Small intestine (tissue), 7 donors: ENCODE measurements at regions not wholly inside any gene's neighbourhood (a gene's known extent, or its start where the extent isn't known, plus 50 kb on each side); places are given as distances from the start of the nearest gene placed in this dataset.
"Not testable (repeated sequence)": the region's sequence is repeated elsewhere in the genome, so short reads cannot be mapped to it uniquely, and the experiment has no call there.

Experiments
- DNase-seq, 2 donors: peaks; one replicate each; pipeline versions ENCODE4 v3.0.0 to v3.0.0-alpha.2; 2013
- FAIRE-seq: peaks from 2 replicates; lab custom pipeline; 2012; peaks lifted over from hg19 to GRCh38; lab: Jason Lieb, UNC
- H3K27ac ChIP-seq, 3 donors: one replicate each; pipeline ENCODE4 v1.5.1; 2013; ENCODE audit warnings: low read length in 2 of 3, mild to moderate bottlenecking in 2 of 3, control low read depth in 1 of 3, inconsistent platforms in 1 of 3, low read depth in 1 of 3, moderate library complexity in 1 of 3
- H3K27me3 ChIP-seq, 3 donors: one replicate each; pipeline ENCODE4 v1.6.1; 2013; ENCODE audit warnings: low read length in 3 of 3, inconsistent platforms in 1 of 3; ENCODE audit not compliant: control insufficient read depth in 3 of 3, insufficient read depth in 3 of 3
- H3K36me3 ChIP-seq, 3 donors: one replicate each; pipeline ENCODE4 v1.6.1; 2013; ENCODE audit warnings: low read length in 3 of 3, inconsistent platforms in 1 of 3, low read depth in 1 of 3, mild to moderate bottlenecking in 1 of 3, moderate library complexity in 1 of 3; ENCODE audit not compliant: control insufficient read depth in 3 of 3, insufficient read depth in 2 of 3
- H3K4me1 ChIP-seq, 3 donors: one replicate each; pipeline ENCODE4 v1.6.1; 2013; ENCODE audit warnings: low read length in 2 of 3, inconsistent platforms in 1 of 3, low read depth in 1 of 3, mild to moderate bottlenecking in 1 of 3, moderate library complexity in 1 of 3; ENCODE audit not compliant: control insufficient read depth in 3 of 3, insufficient read depth in 2 of 3
- H3K4me3 ChIP-seq, 3 donors: one replicate each; pipeline ENCODE4 v1.5.1; 2013; ENCODE audit warnings: low read length in 3 of 3, control low read depth in 1 of 3, inconsistent platforms in 1 of 3, low read depth in 1 of 3, mild to moderate bottlenecking in 1 of 3, moderate library complexity in 1 of 3
- H3K9me3 ChIP-seq, 2 donors: one replicate each; pipeline ENCODE4 v1.6.1; 2013; ENCODE audit warnings: low read depth in 1 of 2, low read length in 1 of 2; ENCODE audit not compliant: control insufficient read depth in 2 of 2, insufficient read depth in 1 of 2
- WGBS, 3 donors: extraction: QIAGEN DNeasy Blood & Tissue Kit; methylation state at CpG; one replicate each; pipeline ENCODE4 v1.1.7; 2013; 5-methylcytosine and 5-hydroxymethylcytosine counted together
- donor health status: healthy with polysubstance abuse.
- donor health status: control.
- donor health status: control.
- donor health status: Bipolar disorder and iron deficiency.
- donor health status: healthy.

DNA sequence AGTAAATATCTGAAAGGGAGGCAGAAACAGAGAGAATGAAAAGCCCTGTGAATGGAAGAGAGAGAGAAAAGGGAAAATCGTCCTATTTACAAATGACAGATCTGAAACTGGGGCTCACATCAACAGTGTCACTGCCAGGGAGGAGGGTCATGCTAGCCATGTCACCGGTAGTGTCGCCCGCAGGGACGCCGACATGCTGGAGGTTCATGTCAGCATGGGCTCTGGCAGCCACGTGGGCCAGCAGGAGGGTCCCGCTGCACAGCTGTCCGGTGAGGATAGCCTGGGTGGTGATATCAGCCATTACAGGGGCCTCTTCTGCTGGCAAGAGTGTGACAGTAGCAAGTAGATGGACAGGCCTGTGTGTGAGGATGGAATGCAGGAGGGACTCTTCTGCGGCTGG lies 738.6 kb upstream of the DEFB115 start:
- H3K27me3 ChIP-seq, H3K9me3 ChIP-seq, H3K36me3 ChIP-seq, DNase-seq, H3K4me3 ChIP-seq, H3K4me1 ChIP-seq, FAIRE-seq, H3K27ac ChIP-seq: not testable (repeated sequence)
- WGBS, 3 donors: 81 to 90% (median 87%) methylated on average over 10 of the region's 10 CpGs

DNA sequence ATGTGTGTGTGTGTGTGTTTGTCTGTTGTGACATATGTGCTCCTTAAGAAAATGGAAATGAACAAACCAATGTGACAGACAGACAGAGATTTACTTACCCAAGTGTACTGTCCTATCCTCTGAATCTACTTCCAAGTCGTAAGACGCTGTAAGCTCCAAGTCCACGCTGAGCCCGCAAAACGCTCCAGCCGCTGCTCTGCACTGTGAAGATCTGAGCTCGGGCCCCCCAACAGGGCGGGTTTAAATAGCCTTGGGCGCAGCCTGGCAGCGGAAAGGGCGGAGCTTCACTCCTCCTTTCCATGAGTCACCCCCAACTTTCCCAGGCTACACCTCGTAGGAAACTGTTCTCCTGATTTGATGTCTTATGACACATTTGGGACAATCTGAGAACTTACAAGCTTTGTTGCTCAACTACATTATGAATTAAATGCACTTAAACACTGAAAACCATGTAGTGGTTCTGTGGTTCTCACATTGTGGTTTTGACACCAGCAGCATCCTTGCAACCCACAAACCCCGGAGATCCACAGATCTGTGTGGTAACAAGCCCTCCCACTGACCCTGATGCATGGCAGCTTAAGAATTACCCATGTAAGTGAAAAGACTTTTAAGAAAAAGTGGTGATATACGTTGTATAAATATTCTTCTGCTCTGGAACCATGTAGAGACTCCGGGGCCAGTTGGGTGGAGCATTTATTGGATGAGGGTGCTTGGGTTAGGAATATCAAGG lies 735.6 kb upstream of the DEFB115 start:
- H3K9me3 ChIP-seq, H3K27me3 ChIP-seq, DNase-seq, H3K4me1 ChIP-seq, H3K4me3 ChIP-seq, H3K36me3 ChIP-seq, FAIRE-seq, H3K27ac ChIP-seq: not testable (repeated sequence)
- WGBS, 3 donors: 84 to 89% (median 88%) methylated on average over 15 of the region's 15 CpGs

DNA sequence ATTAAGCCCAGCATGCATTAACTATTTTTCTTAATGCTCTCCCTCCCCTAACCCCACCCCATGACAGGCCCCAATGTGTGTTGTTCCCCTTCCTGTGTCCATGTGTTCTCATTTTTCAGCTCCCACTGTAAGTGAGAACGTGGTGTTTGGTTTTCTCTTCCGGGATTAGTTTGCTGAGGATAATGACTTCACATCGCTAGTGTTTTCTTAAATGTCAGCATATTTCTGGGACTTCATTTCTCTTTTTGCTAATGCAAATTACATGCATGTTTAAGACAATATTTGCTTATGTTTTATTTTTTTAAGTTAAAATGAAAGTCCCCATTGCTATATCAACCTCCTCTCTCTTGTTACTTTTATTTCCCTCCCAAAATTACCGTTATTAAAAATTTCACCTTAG lies 733.3 kb upstream of the DEFB115 start:
- not testable (repeated sequence) for FAIRE-seq, H3K4me3 ChIP-seq, H3K36me3 ChIP-seq, H3K27ac ChIP-seq, DNase-seq, H3K27me3 ChIP-seq, H3K4me1 ChIP-seq, H3K9me3 ChIP-seq
- 75 to 85% (median 85%) methylated on average over 4 of the region's 4 CpGs for WGBS, 3 donors

DNA sequence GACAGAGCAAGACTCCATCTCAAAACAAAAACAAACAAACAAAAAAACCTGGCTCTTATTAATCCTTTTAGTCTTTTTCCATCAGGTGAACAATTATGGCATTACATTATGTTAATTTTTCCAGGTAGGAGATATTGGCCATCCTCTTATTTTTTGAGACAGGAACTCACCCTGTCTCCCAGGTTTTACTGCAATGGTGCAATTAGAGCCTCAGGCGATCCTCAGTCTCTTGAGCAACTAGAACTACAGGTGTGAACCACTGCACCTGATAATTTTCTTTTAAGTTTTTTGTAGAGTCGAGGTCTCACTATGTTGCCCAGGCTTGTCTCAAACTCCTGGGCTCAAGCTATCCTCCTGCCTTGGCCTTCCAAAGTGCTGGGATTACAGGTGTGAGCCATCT lies 732.7 kb upstream of the DEFB115 start:
- not testable (repeated sequence) for H3K27me3 ChIP-seq, H3K27ac ChIP-seq, H3K36me3 ChIP-seq, H3K4me1 ChIP-seq, FAIRE-seq, H3K9me3 ChIP-seq, DNase-seq, H3K4me3 ChIP-seq
- 46 to 68% (median 61%) methylated on average over 2 of the region's 2 CpGs for whole genome bisulfite sequencing, 3 donors

DNA sequence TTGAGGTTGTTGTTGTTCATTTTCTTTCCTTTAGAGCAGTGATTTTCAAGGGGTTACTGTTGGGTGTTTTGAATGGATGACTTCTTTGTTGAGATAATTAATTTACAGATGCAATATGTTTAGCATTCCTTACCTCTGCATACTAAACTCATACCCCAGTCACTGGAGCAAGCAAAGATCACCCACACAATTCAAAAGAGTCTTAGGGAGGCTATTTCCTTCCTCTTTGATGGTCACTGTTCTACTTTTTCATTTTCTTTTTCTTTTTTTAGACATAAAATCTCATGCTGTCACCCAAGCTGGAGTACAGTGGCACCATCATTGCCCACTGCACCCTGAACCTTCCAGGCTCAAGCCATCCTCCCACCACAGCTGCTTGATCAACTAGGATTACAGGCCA lies 723.8 kb upstream of the DEFB115 start:
- not testable (repeated sequence) for H3K27me3 ChIP-seq, H3K9me3 ChIP-seq, H3K4me1 ChIP-seq, H3K36me3 ChIP-seq, DNase-seq, H3K27ac ChIP-seq, H3K4me3 ChIP-seq, FAIRE-seq

DNA sequence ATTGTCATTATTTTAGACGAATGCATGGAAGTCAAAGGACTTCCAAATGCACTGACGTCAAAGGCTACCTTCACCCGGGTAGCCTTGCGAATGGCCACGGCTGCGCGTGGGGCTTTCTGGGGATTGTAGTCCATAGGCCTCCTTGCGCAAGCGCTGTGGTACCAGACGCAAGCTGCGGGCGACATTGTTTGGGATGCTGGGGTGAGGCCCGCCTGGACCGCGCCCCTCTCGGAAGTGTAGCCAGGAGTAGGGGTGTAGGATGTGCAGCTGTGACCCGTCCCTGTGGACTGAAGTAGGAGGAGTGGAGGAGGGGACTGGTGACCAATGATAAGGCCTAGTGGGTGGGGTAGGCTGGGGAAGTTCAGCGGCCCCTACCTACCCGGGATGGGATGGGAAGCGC lies 720.0 kb upstream of the DEFB115 start:
- H3K36me3 ChIP-seq, H3K9me3 ChIP-seq, H3K4me1 ChIP-seq, H3K27me3 ChIP-seq, FAIRE-seq, H3K27ac ChIP-seq, H3K4me3 ChIP-seq: not testable (repeated sequence)
- DNase-seq: peak in 1 of 2 donors; percentile 27
- WGBS, 3 donors: 21 to 52% (median 46%) methylated on average over 20 of the region's 20 CpGs

DNA sequence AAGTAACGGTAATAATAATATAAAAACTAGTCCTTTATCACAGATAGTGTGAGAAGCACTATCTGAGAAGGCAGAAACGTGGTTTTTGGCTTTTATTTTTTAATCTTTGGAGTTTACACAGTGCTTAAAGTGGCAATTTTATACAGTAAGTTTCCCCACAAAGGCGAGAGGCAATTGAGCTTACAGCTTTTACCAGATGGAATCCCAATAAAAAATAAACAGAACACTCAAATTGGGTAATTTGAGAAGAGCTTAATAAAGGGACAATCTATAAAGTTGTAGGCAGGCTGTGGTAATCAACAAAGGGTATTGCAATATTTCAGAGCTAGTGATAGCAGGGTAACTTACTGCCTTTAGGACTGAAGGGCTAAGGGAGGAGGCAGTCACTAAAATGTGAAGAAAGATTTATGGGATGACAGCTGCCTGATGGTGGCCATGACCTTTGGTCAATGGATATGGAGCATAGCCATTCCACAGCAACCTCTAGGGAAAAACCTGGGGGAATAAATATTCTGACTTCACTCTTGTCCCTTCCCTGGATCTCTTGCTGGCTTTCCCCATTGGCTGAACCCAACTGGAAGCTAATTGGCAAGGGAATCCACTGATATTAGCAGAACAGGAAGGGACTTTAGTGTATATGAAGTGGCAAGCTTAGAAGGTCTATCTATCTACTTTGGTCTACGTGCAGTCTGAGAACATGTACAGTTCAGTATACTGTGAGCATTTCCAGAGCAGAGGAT lies 717.0 kb upstream of the DEFB115 start:
- H3K27ac ChIP-seq, FAIRE-seq, H3K27me3 ChIP-seq, DNase-seq, H3K9me3 ChIP-seq, H3K4me3 ChIP-seq, H3K4me1 ChIP-seq, H3K36me3 ChIP-seq: not testable (repeated sequence)
- WGBS, 3 donors: 55 to 70% (median 64%) methylated on average over 3 of the region's 4 CpGs

DNA sequence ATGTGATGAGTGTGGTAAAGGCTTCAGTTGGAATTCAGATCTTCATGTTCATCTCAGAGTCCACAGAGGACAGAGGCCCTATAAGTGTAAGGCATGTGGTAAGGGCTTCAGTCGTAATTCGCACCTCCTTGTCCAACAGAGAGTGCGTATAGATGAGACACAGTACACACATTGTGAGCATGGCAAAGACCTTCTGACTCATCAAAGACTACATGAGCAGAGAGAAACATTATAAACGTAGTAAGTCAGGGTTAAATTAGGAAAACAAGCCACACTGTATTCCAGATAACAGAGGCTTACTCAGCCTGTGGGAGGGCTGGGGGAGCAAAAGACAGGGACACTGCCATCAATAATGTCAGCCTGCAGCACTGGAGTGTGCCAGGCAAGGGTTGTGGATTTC lies 706.2 kb upstream of the DEFB115 start:
- WGBS, 3 donors: 51 to 63% (median 53%) methylated on average over 4 of the region's 4 CpGs
- not testable (repeated sequence) for DNase-seq, H3K4me1 ChIP-seq, H3K4me3 ChIP-seq, H3K27me3 ChIP-seq, H3K27ac ChIP-seq, H3K9me3 ChIP-seq, H3K36me3 ChIP-seq, FAIRE-seq
